ENCODE measurements at regions not wholly inside any gene's neighbourhood (a gene's known extent, or its start where the extent isn't known, plus 50 kb on each side); places are given as distances from the start of the nearest gene placed in this dataset.

- no peak for DNase-seq
Measured at GRCh38 chr10:10600004-10600403, 417.7 kb upstream of the CELF2 start.

- no peak for DNase-seq
Measured at GRCh38 chr10:10605551-10606081, 412.1 kb upstream of the CELF2 start.

- DNase-seq = no peak
Measured at GRCh38 chr10:10609379-10609955, 408.2 kb upstream of the CELF2 start.

GRCh38 chr10:10610171-10610570, 407.5 kb upstream of the CELF2 start:
- no peak for DNase-seq

- DNase-seq = no peak
Measured at GRCh38 chr10:10612151-10612550, 405.5 kb upstream of the CELF2 start.

- DNase-seq = no peak
Measured at GRCh38 chr10:10613656-10614244, 403.9 kb upstream of the CELF2 start.

- no peak for DNase-seq
Measured at GRCh38 chr10:10617686-10618085, 400.0 kb upstream of the CELF2 start.

- DNase-seq = no peak
Measured at GRCh38 chr10:10618139-10618538, 399.5 kb upstream of the CELF2 start.

GRCh38 chr10:10623958-10624566, 393.6 kb upstream of the CELF2 start:
- no peak for DNase-seq

GRCh38 chr10:10624567-10624962, 393.1 kb upstream of the CELF2 start:
- DNase-seq = no peak

GRCh38 chr10:10625491-10625890, 392.2 kb upstream of the CELF2 start:
- no peak for DNase-seq

- no peak for DNase-seq
Measured at GRCh38 chr10:10626734-10627133, 390.9 kb upstream of the CELF2 start.

GRCh38 chr10:10627414-10627813, 390.3 kb upstream of the CELF2 start:
- no peak for DNase-seq

GRCh38 chr10:10629512-10629911, 388.2 kb upstream of the CELF2 start:
- no peak for DNase-seq

- DNase-seq = no peak
Measured at GRCh38 chr10:10630281-10630680, 387.4 kb upstream of the CELF2 start.

- no peak for DNase-seq
Measured at GRCh38 chr10:10630782-10631181, 386.9 kb upstream of the CELF2 start.

GRCh38 chr10:10642189-10642588, 375.5 kb upstream of the CELF2 start:
- no peak for DNase-seq

GRCh38 chr10:10642751-10643150, 374.9 kb upstream of the CELF2 start:
- no peak for DNase-seq

- DNase-seq = no peak
Measured at GRCh38 chr10:10644008-10644646, 373.5 kb upstream of the CELF2 start.

GRCh38 chr10:10644676-10645385, 372.8 kb upstream of the CELF2 start:
- DNase-seq = no peak

GRCh38 chr10:10647331-10647730, 370.3 kb upstream of the CELF2 start:
- no peak for DNase-seq

- no peak for DNase-seq
Measured at GRCh38 chr10:10657139-10657760, 360.4 kb upstream of the CELF2 start.

Measured in NCI-H774 (cell line).